Fibroblast of villous mesenchyme (primary cell): ENCODE measurements at regions not wholly inside any gene's neighbourhood (a gene's known extent, or its start where the extent isn't known, plus 50 kb on each side); places are given as distances from the start of the nearest gene placed in this dataset. TPM values are rescaled to one million over a fixed set of nuclear protein-coding genes. Genes with fewer than 3 reads are reported as not detected.

ENCODE experiments used
- DNase-seq: peaks from one replicate; pipeline ENCODE4 v3.0.0-alpha.2; 2010; ENCODE audit warnings: low read depth
- H3K4me3 ChIP-seq: 2 replicates; pipeline ENCODE4 v1.5.1; 2011; ENCODE audit warnings: low read depth, mild to moderate bottlenecking, low read length
- CTCF ChIP-seq: IDR thresholded peaks from 2 replicates; pipeline ENCODE4 v1.5.1; 2012; ENCODE audit warnings: low read depth, mild to moderate bottlenecking, low read length; ENCODE audit not compliant: insufficient read depth
- small RNA-seq: library from RNA; depleted of rRNA; stranded (forward); fragments of <200 nt; gene quantifications from one replicate; pipeline ENCODE3, GENCODE V24; 2012

- DNase-seq = no peak
- TF ChIP-seq CTCF = no peak
- no peak overlapping the region for H3K4me3 ChIP-seq
These were observed 55.6 kb downstream of the PBDC1 start for GRCh38 chrX:76228499-76228898.

GRCh38 chrX:76248901-76249300 is 76.0 kb downstream of the PBDC1 start:
- no peak for DNase-seq
- no peak for TF ChIP-seq CTCF
- H3K4me3 ChIP-seq = no peak overlapping the region

- no peak overlapping the region for H3K4me3 ChIP-seq
- DNase-seq = peak; percentile 58
- peak; percentile 65 for TF ChIP-seq CTCF
These were observed 80.6 kb downstream of the PBDC1 start for GRCh38 chrX:76253432-76253831.

GRCh38 chrX:76279007-76279406 is 106.1 kb downstream of the PBDC1 start:
- H3K4me3 ChIP-seq = no peak overlapping the region
- DNase-seq = peak; percentile 56
- peak; percentile 66 for TF ChIP-seq CTCF

Small RNA genes lying in the stretch of these regions (small RNA-seq; reads per million reads assigned to genes)
- gene RNU6-867P = not detected
